ENCODE measurements at regions not wholly inside any gene's neighbourhood (a gene's known extent, or its start where the extent isn't known, plus 50 kb on each side); places are given as distances from the start of the nearest gene placed in this dataset.
"Not testable (repeated sequence)": the region's sequence is repeated elsewhere in the genome, so short reads cannot be mapped to it uniquely, and the experiment has no call there.

GRCh38 chr3:81868597-81868996 is 107.2 kb upstream of the GBE1 start (continued):
- no peak for TF ChIP-seq ZNF655 (CRISPR knock-in tag; IDR thresholded peaks at IDR 0.05)
- no peak for TF ChIP-seq TRIM28 (IDR thresholded peaks at IDR 0.05)
- TF ChIP-seq SP2 (IDR thresholded peaks at IDR 0.05; ENCODE audit: extremely low read depth, low read depth, low read length, poor library complexity, severe bottlenecking), result no peak
- no peak for TF ChIP-seq NFATC3 (IDR thresholded peaks at IDR 0.05)
- TF ChIP-seq NCOR1 (IDR thresholded peaks at IDR 0.05), result no peak
- TF ChIP-seq POLR2A (conservative IDR thresholded peaks at IDR 0.05), result no peak
- TF ChIP-seq CREBBP (IDR thresholded peaks at IDR 0.05; ENCODE audit: low read depth, low read length), result no peak
- no peak for TF ChIP-seq IFI16 (CRISPR knock-in tag; IDR thresholded peaks at IDR 0.05)
- no peak for TF ChIP-seq ATF7 (IDR thresholded peaks at IDR 0.05)

- no peak overlapping the region for H3K4me3 ChIP-seq
- no TSS peak for BruUV-seq (replicated peaks)
- no peaks in the 10 kb centered on the region for H3K79me2 ChIP-seq (ENCODE audit: control insufficient read depth, insufficient read depth, low read length)
- no peak overlapping the region for H3K9ac ChIP-seq (ENCODE audit: insufficient read depth in 1 of 2, low read depth in 2 of 2, low read length in 2 of 2)
- ATAC-seq (no peak), DNase-seq (ENCODE audit: extremely low read depth in 1 of 4, low spot score in 3 of 4) (no peak), FAIRE-seq (no peak)
- no peak for TF ChIP-seq RBM25 (IDR thresholded peaks at IDR 0.05; ENCODE audit: low read depth, low read length, severe bottlenecking)
- no peak for TF ChIP-seq ZBTB12 (CRISPR knock-in tag; IDR thresholded peaks at IDR 0.05)
- TF ChIP-seq ZNF253 (CRISPR knock-in tag; conservative IDR thresholded peaks at IDR 0.05), result no peak
- TF ChIP-seq POLR2B (IDR thresholded peaks at IDR 0.05; ENCODE audit: low read depth, partially characterized antibody), result no peak
- H3K4me2 ChIP-seq (ENCODE audit: insufficient read depth, low read length), result no peak overlapping the region
- H3K9me1 ChIP-seq (ENCODE audit: control insufficient read depth, insufficient read depth, low read length), result no peaks in the 10 kb centered on the region
- in situ Hi-C loops (cut with MboI), result no loop called here
- no peak overlapping the region for H3K27ac ChIP-seq (ENCODE audit: extremely low read depth, low read depth, low read length)
- H2AFZ ChIP-seq (ENCODE audit: low read depth, low read length), result no peak overlapping the region
- no peaks in the 10 kb centered on the region for H3K36me3 ChIP-seq (ENCODE audit: control insufficient read depth, insufficient read depth, low read length)
- POLR2A ChIA-PET, result no interaction called here
- CTCF ChIA-PET (ENCODE audit: low intra/inter-chr PET ratio), result no interaction called here
- H3K9me3 ChIP-seq (replicated peaks; ENCODE audit: control insufficient read depth, insufficient read depth, low read depth, low read length), result no peaks in the 10 kb centered on the region
- no peaks in the 10 kb centered on the region for H3K4me1 ChIP-seq (replicated peaks in 1 of 2; ENCODE audit: control insufficient read depth in 2 of 2, insufficient read depth in 2 of 2, low read length in 2 of 2)
- intact Hi-C loops (cut with micrococcal nuclease), result no loop called here
- no peaks in the 10 kb centered on the region for H4K20me1 ChIP-seq (replicated peaks; ENCODE audit: control insufficient read depth, insufficient read depth, low read length)
- 0% methylated on average over 2 of the region's 2 CpGs for WGBS (ENCODE audit: insufficient coverage, low coverage, missing lambda C conversion rate)
- no peaks in the 10 kb centered on the region for H3K27me3 ChIP-seq (ENCODE audit: control insufficient read depth in 2 of 2, insufficient read depth in 2 of 2, low read length in 2 of 2)
These were observed 106.4 kb upstream of the GBE1 start for GRCh38 chr3:81867875-81868274.

GRCh38 chr3:81865164-81865563 is 103.7 kb upstream of the GBE1 start:
- POLR2A ChIA-PET, result interaction anchor here (0.6 kb wide), 1 partner anchor 92 kb away, joined by 3 read pairs; no protein-coding TSS in a partner anchor
- H3K36me3 ChIP-seq (ENCODE audit: control insufficient read depth, insufficient read depth, low read length); H3K9me3 ChIP-seq (replicated peaks; ENCODE audit: control insufficient read depth, insufficient read depth, low read depth, low read length); ATAC-seq; H3K4me1 ChIP-seq (replicated peaks in 1 of 2; ENCODE audit: control insufficient read depth in 2 of 2, insufficient read depth in 2 of 2, low read length in 2 of 2); H3K79me2 ChIP-seq (ENCODE audit: control insufficient read depth, insufficient read depth, low read length); H3K4me3 ChIP-seq; H2AFZ ChIP-seq (ENCODE audit: low read depth, low read length); H3K27me3 ChIP-seq (ENCODE audit: control insufficient read depth in 2 of 2, insufficient read depth in 2 of 2, low read length in 2 of 2); FAIRE-seq; H4K20me1 ChIP-seq (replicated peaks; ENCODE audit: control insufficient read depth, insufficient read depth, low read length); intact Hi-C loops (cut with micrococcal nuclease); H3K9me1 ChIP-seq (ENCODE audit: control insufficient read depth, insufficient read depth, low read length); H3K9ac ChIP-seq (ENCODE audit: insufficient read depth in 1 of 2, low read depth in 2 of 2, low read length in 2 of 2); H3K4me2 ChIP-seq (ENCODE audit: insufficient read depth, low read length); DNase-seq (ENCODE audit: extremely low read depth in 1 of 4, low spot score in 3 of 4); in situ Hi-C loops (cut with MboI); BruUV-seq (replicated peaks); H3K27ac ChIP-seq (ENCODE audit: extremely low read depth, low read depth, low read length): not testable (repeated sequence)
- CTCF ChIA-PET (ENCODE audit: low intra/inter-chr PET ratio), result interaction anchor here (0.6 kb wide), 1 partner anchor 330 kb away, joined by 3 read pairs; no protein-coding TSS in a partner anchor
- 3% methylated on average over 4 of the region's 5 CpGs for WGBS (ENCODE audit: insufficient coverage, low coverage, missing lambda C conversion rate)
